Gastrocnemius medialis (tissue), 4 donors: ENCODE measurements at regions not wholly inside any gene's neighbourhood (a gene's known extent, or its start where the extent isn't known, plus 50 kb on each side); places are given as distances from the start of the nearest gene placed in this dataset.
"Not testable (repeated sequence)": the region's sequence is repeated elsewhere in the genome, so short reads cannot be mapped to it uniquely, and the experiment has no call there.

Source experiments
- ATAC-seq, 2 donors: fragments of 150-250 bp; one replicate each; pipeline ENCODE4 v1.9.1; 2016
- DNase-seq, 2 donors: peaks; one replicate each; pipeline ENCODE4 v3.0.0-alpha.2; 2019
- H3K27ac ChIP-seq, 4 donors: fragments of 200-600 bp; sonication (generic); 1 replicate in 1 of 4; 2 replicates in 3 of 4; pipeline ENCODE4 v1.5.1; 2016 to 2018; ENCODE audit warnings: mild to moderate bottlenecking in 2 of 4, moderate library complexity in 1 of 4
- H3K27me3 ChIP-seq, 3 donors: fragments of 200-600 bp; sonication (generic) in 2 of 3; 1 replicate in 1 of 3; 2 replicates in 2 of 3; pipeline versions ENCODE4 v1.5.1 to v1.6.0; 2016 to 2019; ENCODE audit warnings: mild to moderate bottlenecking in 1 of 3, moderate library complexity in 1 of 3
- H3K36me3 ChIP-seq, 2 donors: fragments of 200-600 bp; sonication (generic) in 1 of 2; one replicate each; pipeline ENCODE4 v1.5.1; 2017 to 2018
- H3K4me1 ChIP-seq, 2 donors: fragments of 200-600 bp; sonication (generic) in 1 of 2; one replicate each; pipeline ENCODE4 v1.5.1; 2016 to 2017; ENCODE audit warnings: mild to moderate bottlenecking in 2 of 2
- H3K4me3 ChIP-seq, 4 donors: fragments of 200-600 bp; sonication (generic) in 3 of 4; 1 replicate in 1 of 4; 2 replicates in 3 of 4; pipeline ENCODE4 v1.5.1; 2016 to 2019; ENCODE audit warnings: mild to moderate bottlenecking in 2 of 4
- H3K9me3 ChIP-seq, 3 donors: fragments of 200-600 bp; sonication (generic) in 2 of 3; 1 replicate in 1 of 3; 2 replicates in 2 of 3; pipeline ENCODE4 v1.5.1; 2016 to 2019
- POLR2A ChIP-seq, 2 donors: fragments of 450-650 bp; IDR thresholded peaks; one replicate each; pipeline ENCODE4 v1.6.1; 2017; ENCODE audit warnings: antibody characterized with exemption in 2 of 2, mild to moderate bottlenecking in 2 of 2, moderate library complexity in 2 of 2
- in situ Hi-C, 4 donors: fragments of 200-750 bp; cut with MboI; loops; one replicate each; pipeline versions ENCODE4 v1.15.0 to v1.8.0; 2017; ENCODE audit warnings: low sequenced_read_pairs in 4 of 4
- intact Hi-C: fragments of 100-400 bp; cut with DNase I; formaldehyde crosslinking; loops from one replicate; pipeline ENCODE4 v1.15.1; 2023; ENCODE audit warnings: low total_unique reads
- TF ChIP-seq, protein P1 (sequence below), 5 experiments: fragments of 450-650 bp in 3 of 5; fragments of 200-600 bp in 2 of 5; sonication (generic) in 2 of 5; IDR thresholded peaks in 4 of 5; conservative IDR thresholded peaks in 1 of 5; 1 replicate in 4 of 5; 2 replicates in 1 of 5; pipeline ENCODE4 v1.5.1; 2016 to 2019; ENCODE audit warnings: antibody characterized with exemption in 5 of 5, mild to moderate bottlenecking in 3 of 5, moderate library complexity in 3 of 5

DNA sequence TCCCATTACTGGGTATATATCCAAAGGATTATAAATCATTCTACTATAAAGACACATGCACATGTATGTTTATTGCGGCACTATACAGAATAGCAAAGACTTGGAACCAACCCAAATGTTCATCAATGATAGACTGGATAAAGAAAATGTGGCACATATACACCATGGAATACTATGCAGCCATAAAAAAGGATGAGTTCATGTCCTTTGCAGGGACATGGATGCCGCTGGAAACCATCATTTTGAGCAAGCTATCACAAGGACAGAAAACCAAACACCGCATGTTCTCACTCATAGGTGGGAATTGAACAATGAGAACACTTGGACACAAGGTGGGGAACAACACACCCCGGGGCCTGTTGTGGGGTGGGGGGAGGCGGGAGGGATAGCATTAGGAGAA is 57.0 kb upstream of the NEUROD1 start:
- H3K9me3 ChIP-seq, intact Hi-C loops, H3K27ac ChIP-seq, DNase-seq, H3K27me3 ChIP-seq, ATAC-seq, H3K36me3 ChIP-seq, H3K4me3 ChIP-seq, H3K4me1 ChIP-seq: not testable (repeated sequence)
- in situ Hi-C loops = loop anchor here in 2 of 4 donors (25.0 kb wide), 2 partner anchors 175 to 225 kb away; no protein-coding TSS in a partner anchor

DNA sequence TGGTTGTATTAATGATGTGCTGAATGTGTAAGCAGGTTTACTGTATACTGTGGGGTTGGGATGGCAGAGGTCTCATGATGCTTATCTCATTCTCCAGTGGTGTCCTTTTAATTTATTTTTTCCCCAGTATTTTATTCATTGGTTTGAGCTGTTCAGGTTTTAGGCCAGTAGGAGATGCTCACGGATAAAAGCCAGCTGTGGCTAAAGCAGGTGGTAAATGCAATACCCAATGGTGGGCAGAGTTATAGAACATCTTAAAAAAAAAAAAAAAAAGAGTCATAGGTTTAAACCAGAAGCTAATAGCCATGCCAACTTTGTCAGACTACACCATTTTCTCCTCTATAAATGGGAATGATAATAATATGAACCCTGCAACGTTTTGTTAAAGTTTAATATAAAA is 57.8 kb upstream of the NEUROD1 start:
- no peaks in the 10 kb centered on the region for H3K9me3 ChIP-seq
- no peak for DNase-seq
- TF ChIP-seq POLR2A (IDR thresholded peaks at IDR 0.05) = no peak
- TF ChIP-seq, protein P1, sequence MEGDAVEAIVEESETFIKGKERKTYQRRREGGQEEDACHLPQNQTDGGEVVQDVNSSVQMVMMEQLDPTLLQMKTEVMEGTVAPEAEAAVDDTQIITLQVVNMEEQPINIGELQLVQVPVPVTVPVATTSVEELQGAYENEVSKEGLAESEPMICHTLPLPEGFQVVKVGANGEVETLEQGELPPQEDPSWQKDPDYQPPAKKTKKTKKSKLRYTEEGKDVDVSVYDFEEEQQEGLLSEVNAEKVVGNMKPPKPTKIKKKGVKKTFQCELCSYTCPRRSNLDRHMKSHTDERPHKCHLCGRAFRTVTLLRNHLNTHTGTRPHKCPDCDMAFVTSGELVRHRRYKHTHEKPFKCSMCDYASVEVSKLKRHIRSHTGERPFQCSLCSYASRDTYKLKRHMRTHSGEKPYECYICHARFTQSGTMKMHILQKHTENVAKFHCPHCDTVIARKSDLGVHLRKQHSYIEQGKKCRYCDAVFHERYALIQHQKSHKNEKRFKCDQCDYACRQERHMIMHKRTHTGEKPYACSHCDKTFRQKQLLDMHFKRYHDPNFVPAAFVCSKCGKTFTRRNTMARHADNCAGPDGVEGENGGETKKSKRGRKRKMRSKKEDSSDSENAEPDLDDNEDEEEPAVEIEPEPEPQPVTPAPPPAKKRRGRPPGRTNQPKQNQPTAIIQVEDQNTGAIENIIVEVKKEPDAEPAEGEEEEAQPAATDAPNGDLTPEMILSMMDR (IDR thresholded peaks at IDR 0.05 in 4 of 5, conservative IDR thresholded peaks at IDR 0.05 in 1 of 5) = no peak
- no peaks in the 10 kb centered on the region for H3K36me3 ChIP-seq
- peaks cover 0 to 2% of the 10 kb centered on the region in 2 donors for H3K4me1 ChIP-seq
- no peaks in the 10 kb centered on the region for H3K27me3 ChIP-seq
- H3K27ac ChIP-seq = no peak overlapping the region
- ATAC-seq = no peak
- H3K4me3 ChIP-seq = no peak overlapping the region
- intact Hi-C loops (no loop called here), in situ Hi-C loops (loop anchor here in 2 of 4 donors (25.0 kb wide), 2 partner anchors 174 to 224 kb away; no protein-coding TSS in a partner anchor)

GRCh38 chr2:181738563-181738962 is 58.2 kb upstream of the NEUROD1 start:
- intact Hi-C loops = no loop called here

DNA sequence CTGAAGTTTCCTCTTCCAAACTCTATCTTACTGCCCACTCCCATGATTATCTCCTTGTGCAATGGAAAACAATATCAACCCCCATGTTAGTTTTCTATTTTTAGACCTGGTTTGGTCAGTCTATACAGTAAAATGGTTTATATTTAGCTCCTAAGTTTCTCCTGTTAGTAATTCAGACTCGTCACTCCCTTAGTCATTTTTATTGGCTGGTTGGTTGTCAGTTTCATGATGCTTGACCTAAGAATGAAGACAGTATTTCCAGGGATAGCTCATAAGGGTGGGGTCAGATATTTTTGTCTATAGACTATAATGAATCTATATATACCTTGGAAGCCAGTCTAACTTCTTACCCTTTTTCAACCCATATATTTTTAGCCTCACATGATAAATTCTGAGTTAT is 61.4 kb upstream of the NEUROD1 start:
- Histone ChIP-seq H3K4me3 (no peak overlapping the region), H3K27ac (no peak overlapping the region), H3K9me3 (no peaks in the 10 kb centered on the region), H3K4me1 (peaks cover 0 to 2% of the 10 kb centered on the region in 2 donors), H3K36me3 (no peaks in the 10 kb centered on the region), H3K27me3 (no peaks in the 10 kb centered on the region)
- in situ Hi-C loops (loop anchor here (10.0 to 25.0 kb wide), 5 partner anchors 163 to 333 kb away; no protein-coding TSS in a partner anchor), intact Hi-C loops (loop anchor here (1.0 to 2.0 kb wide), 3 partner anchors 161 to 337 kb away; no protein-coding TSS in a partner anchor)
- no peak for TF ChIP-seq POLR2A (IDR thresholded peaks at IDR 0.05)
- TF ChIP-seq, protein P1 (IDR thresholded peaks at IDR 0.05 in 4 of 5, conservative IDR thresholded peaks at IDR 0.05 in 1 of 5) = no peak
- DNase-seq (no peak), ATAC-seq (no peak)

More at GRCh38 chr2:181738563-181738962, 58.2 kb upstream of the NEUROD1 start:
- Histone ChIP-seq H3K4me1 (peaks cover 0 to 2% of the 10 kb centered on the region in 2 donors), H3K27me3 (no peaks in the 10 kb centered on the region), H3K9me3 (no peaks in the 10 kb centered on the region), H3K36me3 (no peaks in the 10 kb centered on the region), H3K4me3 (no peak overlapping the region), H3K27ac (no peak overlapping the region)
- TF ChIP-seq POLR2A (IDR thresholded peaks at IDR 0.05) = no peak
- TF ChIP-seq, protein P1 (IDR thresholded peaks at IDR 0.05 in 4 of 5, conservative IDR thresholded peaks at IDR 0.05 in 1 of 5) = no peak
- ATAC-seq (no peak), DNase-seq (no peak)
- in situ Hi-C loops = loop anchor here in 2 of 4 donors (25.0 kb wide), 2 partner anchors 174 to 224 kb away; no protein-coding TSS in a partner anchor

DNA sequence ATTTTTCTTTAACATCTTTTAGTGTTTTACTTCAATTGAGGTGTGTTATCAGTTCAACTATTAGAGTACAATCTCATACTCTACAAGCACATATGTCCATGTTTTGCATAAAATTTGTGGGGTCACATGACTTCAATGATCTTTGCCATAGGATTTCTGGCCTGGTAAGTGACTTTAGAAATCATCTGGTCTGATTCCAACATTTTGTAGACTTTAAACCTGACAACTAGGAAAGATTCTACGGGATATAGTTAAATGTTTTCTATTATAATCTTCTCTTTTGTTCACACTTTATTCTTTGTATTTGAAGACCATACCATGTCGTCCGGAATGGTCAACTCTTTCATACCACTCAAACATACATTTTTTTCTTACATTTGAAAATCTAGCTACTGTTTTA is 62.0 kb upstream of the NEUROD1 start:
- in situ Hi-C loops = loop anchor here (10.0 to 25.0 kb wide), 5 partner anchors 162 to 332 kb away; no protein-coding TSS in a partner anchor
- ATAC-seq (no peak), DNase-seq (no peak)
- Histone ChIP-seq H3K9me3 (no peaks in the 10 kb centered on the region), H3K36me3 (no peaks in the 10 kb centered on the region), H3K4me1 (peaks cover 0 to 2% of the 10 kb centered on the region in 2 donors), H3K27ac (no peak overlapping the region), H3K27me3 (no peaks in the 10 kb centered on the region), H3K4me3 (no peak overlapping the region)
- TF ChIP-seq, protein P1 (IDR thresholded peaks at IDR 0.05 in 4 of 5, conservative IDR thresholded peaks at IDR 0.05 in 1 of 5) = no peak
- no peak for TF ChIP-seq POLR2A (IDR thresholded peaks at IDR 0.05)
- intact Hi-C loops = loop anchor here (1.0 to 2.0 kb wide), 3 partner anchors 160 to 336 kb away; no protein-coding TSS in a partner anchor
